NT2/D1 (cell line): ENCODE measurements at regions not wholly inside any gene's neighbourhood (a gene's known extent, or its start where the extent isn't known, plus 50 kb on each side); places are given as distances from the start of the nearest gene placed in this dataset.

ENCODE experiments used
- SUZ12 ChIP-seq: IDR thresholded peaks from 2 replicates; pipeline ENCODE4 v1.6.1; 2011; ENCODE audit not compliant: insufficient read length, insufficient read depth; ENCODE audit errors: extremely low read depth
- YY1 ChIP-seq: IDR thresholded peaks from 2 replicates; pipeline ENCODE4 v1.6.1; 2011; ENCODE audit not compliant: insufficient read length, insufficient read depth
- ZNF274 ChIP-seq: IDR thresholded peaks from 2 replicates; pipeline ENCODE4 v1.6.1; 2011; ENCODE audit warnings: mild to moderate bottlenecking, low read depth, low read length

DNA sequence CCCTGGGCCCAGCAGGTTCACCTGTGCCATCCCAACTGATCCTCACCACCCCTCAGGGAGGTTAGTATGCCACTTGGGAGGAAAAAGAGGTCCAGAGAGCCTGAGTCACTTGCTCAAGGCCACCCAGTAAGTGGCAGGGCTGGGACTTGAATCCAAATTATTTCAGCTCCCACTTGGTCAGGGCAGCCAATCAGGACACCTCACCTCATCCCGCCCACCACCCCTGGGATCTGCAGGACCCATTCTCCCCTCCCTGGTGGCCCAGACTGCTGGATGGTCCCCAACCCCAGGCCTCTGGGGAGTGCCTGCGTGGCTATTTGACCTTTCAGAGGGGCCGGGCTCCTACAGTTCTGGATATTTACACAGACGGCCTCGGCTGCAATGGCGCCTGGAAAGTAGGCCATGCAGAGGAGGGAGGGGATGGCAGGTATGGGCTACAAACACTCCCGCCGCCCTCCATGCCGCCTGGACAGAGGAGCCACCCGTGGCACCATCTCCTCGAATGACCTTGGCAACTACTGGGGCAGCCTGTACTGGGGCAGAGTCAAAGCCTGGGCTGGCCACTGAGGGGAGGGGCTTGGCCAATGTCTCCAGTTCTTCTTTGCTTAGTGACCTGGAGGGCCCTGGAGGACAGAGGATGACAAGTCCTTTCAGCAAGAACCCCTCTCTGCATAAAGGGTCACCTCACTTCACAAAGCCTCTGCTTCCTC lies 153.6 kb upstream of the LINGO1 start:
- no peak for TF ChIP-seq YY1
- TF ChIP-seq SUZ12: no peak
- no peak for TF ChIP-seq ZNF274
